Uterus (tissue), 3 donors: ENCODE measurements at regions not wholly inside any gene's neighbourhood (a gene's known extent, or its start where the extent isn't known, plus 50 kb on each side); places are given as distances from the start of the nearest gene placed in this dataset.

ENCODE experiments used
- DNase-seq, 2 donors: peaks; one replicate each; pipeline ENCODE4 v3.0.0-alpha.2; 2019 to 2020
- H3K27ac ChIP-seq, 2 donors: fragments of 200-600 bp; sonication (generic); 1 replicate in 1 of 2; 2 replicates in 1 of 2; pipeline ENCODE4 v1.5.1; 2016 to 2018
- H3K27me3 ChIP-seq, 2 donors: fragments of 200-600 bp; sonication (generic); one replicate each; pipeline ENCODE4 v1.5.1; 2018 to 2019; ENCODE audit warnings: control low read depth in 1 of 2
- H3K36me3 ChIP-seq, 2 donors: fragments of 200-600 bp; sonication (generic); one replicate each; pipeline ENCODE4 v1.5.1; 2019; ENCODE audit warnings: control low read depth in 1 of 2
- H3K4me1 ChIP-seq, 2 donors: fragments of 200-600 bp; sonication (generic); one replicate each; pipeline ENCODE4 v1.5.1; 2018 to 2019; ENCODE audit warnings: control low read depth in 1 of 2
- H3K4me3 ChIP-seq, 2 donors: fragments of 200-600 bp; sonication (generic); 1 replicate in 1 of 2; 2 replicates in 1 of 2; pipeline ENCODE4 v1.5.1; 2018 to 2019; ENCODE audit warnings: mild to moderate bottlenecking in 1 of 2
- H3K9me3 ChIP-seq, 2 donors: fragments of 200-600 bp; sonication (generic); one replicate each; pipeline ENCODE4 v1.5.1; 2019; ENCODE audit warnings: control low read depth in 1 of 2
- CTCF ChIP-seq, 4 experiments: fragments of 200-600 bp in 2 of 4; fragments of 450-650 bp in 2 of 4; sonication (generic) in 2 of 4; IDR thresholded peaks; one replicate each; pipeline ENCODE4 v1.5.1; 2016 to 2019; ENCODE audit warnings: antibody characterized with exemption in 4 of 4, mild to moderate bottlenecking in 2 of 4, moderate library complexity in 1 of 4
- POLR2A ChIP-seq, 2 donors: fragments of 450-650 bp; IDR thresholded peaks; one replicate each; pipeline ENCODE4 v1.6.1; 2016; ENCODE audit warnings: antibody characterized with exemption in 2 of 2, mild to moderate bottlenecking in 1 of 2, moderate library complexity in 1 of 2
- intact Hi-C: fragments of 100-400 bp; cut with DNase I; formaldehyde crosslinking; loops from one replicate; pipeline ENCODE4 v1.15.1; 2023; ENCODE audit warnings: low total_unique reads
- donor health status: DM: yes; HTN: yes; CAD: no.

GRCh38 chr14:34036319-34036766 lies 85.5 kb upstream of the EGLN3 start:
- no peak for DNase-seq
- peak overlapping the region in 1 of 2 donors; percentile 43 for H3K27ac ChIP-seq

DNA sequence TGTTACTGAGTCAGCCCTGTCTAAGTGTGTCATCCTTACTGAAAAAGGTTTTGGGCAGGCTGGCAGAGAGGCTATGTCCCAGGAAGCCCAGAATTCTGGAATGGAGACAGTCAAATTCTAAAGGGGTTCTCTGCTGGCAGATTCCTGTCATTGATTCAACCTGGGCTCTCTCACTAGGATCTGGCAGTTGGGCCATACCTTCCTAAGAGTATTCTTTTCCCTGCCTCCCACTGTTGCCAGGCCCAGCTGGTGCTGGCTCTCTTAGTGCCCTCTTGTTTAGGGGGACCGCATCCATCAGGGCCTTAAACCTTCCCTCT lies 85.0 kb upstream of the EGLN3 start:
- Histone ChIP-seq H3K4me3 (no peak overlapping the region), H3K36me3 (no peaks in the 10 kb centered on the region), H3K27ac (peak overlapping the region in 1 of 2 donors; percentile 43), H3K9me3 (no peaks in the 10 kb centered on the region), H3K4me1 (no peaks in the 10 kb centered on the region), H3K27me3 (no peaks in the 10 kb centered on the region)
- TF ChIP-seq POLR2A (IDR thresholded peaks at IDR 0.05) (no peak), CTCF (IDR thresholded peaks at IDR 0.05) (no peak)
- no peak for DNase-seq
- intact Hi-C loops, result no loop called here

More at GRCh38 chr14:34036319-34036766, 85.5 kb upstream of the EGLN3 start:
- intact Hi-C loops, result no loop called here
- no peaks in the 10 kb centered on the region for H3K36me3 ChIP-seq
- TF ChIP-seq CTCF (IDR thresholded peaks at IDR 0.05) (no peak), POLR2A (IDR thresholded peaks at IDR 0.05) (no peak)
- H3K27me3 ChIP-seq, result no peaks in the 10 kb centered on the region
- H3K4me3 ChIP-seq, result no peak overlapping the region
- no peaks in the 10 kb centered on the region for H3K9me3 ChIP-seq
- H3K4me1 ChIP-seq, result no peaks in the 10 kb centered on the region

- Histone ChIP-seq H3K27me3 (no peaks in the 10 kb centered on the region), H3K4me1 (no peaks in the 10 kb centered on the region), H3K27ac (peak overlapping the region in 1 of 2 donors; percentile 43), H3K9me3 (no peaks in the 10 kb centered on the region), H3K36me3 (no peaks in the 10 kb centered on the region), H3K4me3 (no peak overlapping the region)
- no peak for TF ChIP-seq POLR2A (IDR thresholded peaks at IDR 0.05)
- no peak for TF ChIP-seq CTCF (IDR thresholded peaks at IDR 0.05)
- DNase-seq, result no peak
- intact Hi-C loops, result no loop called here
Measured at GRCh38 chr14:34035177-34035933, 84.5 kb upstream of the EGLN3 start.

DNA sequence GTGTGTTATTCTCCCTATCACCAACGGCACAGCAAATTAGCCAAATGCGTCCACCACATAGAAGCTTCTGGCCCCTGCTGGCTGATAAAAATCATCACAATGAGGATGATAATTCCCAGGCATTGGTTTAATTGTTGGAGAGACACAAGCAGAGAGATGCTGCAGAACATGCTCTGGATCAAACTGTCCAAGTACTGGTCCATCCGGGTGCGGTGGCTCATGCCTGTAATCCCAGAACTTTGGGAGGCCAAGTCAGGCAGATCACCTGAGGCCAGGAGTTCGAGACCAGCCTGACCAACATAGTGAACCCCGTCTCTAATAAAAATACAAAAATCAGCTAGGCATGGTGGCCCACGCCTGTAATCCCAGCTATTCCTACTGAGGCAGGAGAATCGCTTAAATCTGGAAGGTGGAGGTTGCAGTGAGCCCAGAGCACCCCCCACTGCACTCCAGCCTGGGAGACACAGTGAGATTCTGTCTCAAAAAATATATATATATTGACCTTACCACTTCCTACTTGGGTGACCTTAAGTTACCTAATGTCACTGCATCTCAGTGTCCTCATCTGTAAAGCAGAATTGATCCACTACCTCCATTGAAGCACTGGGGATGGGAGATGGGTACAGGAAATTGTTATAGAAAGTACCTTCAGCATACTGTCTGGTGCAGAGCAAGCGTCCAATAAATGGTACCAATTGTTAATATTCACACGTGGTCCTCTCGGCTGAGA lies 83.7 kb upstream of the EGLN3 start:
- intact Hi-C loops, result no loop called here
- Histone ChIP-seq H3K36me3 (no peaks in the 10 kb centered on the region), H3K27me3 (no peaks in the 10 kb centered on the region), H3K4me3 (no peak overlapping the region), H3K4me1 (no peaks in the 10 kb centered on the region), H3K27ac (no peak overlapping the region), H3K9me3 (no peaks in the 10 kb centered on the region)
- no peak for DNase-seq
- no peak for TF ChIP-seq CTCF (IDR thresholded peaks at IDR 0.05)
- TF ChIP-seq POLR2A (IDR thresholded peaks at IDR 0.05), result no peak

GRCh38 chr14:34032720-34033119 lies 81.8 kb upstream of the EGLN3 start:
- intact Hi-C loops, result no loop called here
- TF ChIP-seq CTCF (IDR thresholded peaks at IDR 0.05) (no peak), POLR2A (IDR thresholded peaks at IDR 0.05) (no peak)
- Histone ChIP-seq H3K4me3 (no peak overlapping the region), H3K36me3 (no peaks in the 10 kb centered on the region), H3K27ac (no peak overlapping the region), H3K27me3 (no peaks in the 10 kb centered on the region), H3K4me1 (no peaks in the 10 kb centered on the region), H3K9me3 (no peaks in the 10 kb centered on the region)
- DNase-seq, result no peak
